SK-N-MC (cell line): ENCODE measurements at regions not wholly inside any gene's neighbourhood (a gene's known extent, or its start where the extent isn't known, plus 50 kb on each side); places are given as distances from the start of the nearest gene placed in this dataset.

ENCODE experiments used
- EZH2 ChIP-seq: fragments of 200-600 bp; sonication (generic); IDR thresholded peaks from one replicate; pipeline ENCODE4 v1.6.1; 2017; ENCODE audit warnings: antibody characterized with exemption
- POLR2AphosphoS5 ChIP-seq: IDR thresholded peaks from 2 replicates; pipeline ENCODE4 v1.6.1; 2012; ENCODE audit warnings: mild to moderate bottlenecking, low read depth, low read length, borderline replicate concordance

DNA sequence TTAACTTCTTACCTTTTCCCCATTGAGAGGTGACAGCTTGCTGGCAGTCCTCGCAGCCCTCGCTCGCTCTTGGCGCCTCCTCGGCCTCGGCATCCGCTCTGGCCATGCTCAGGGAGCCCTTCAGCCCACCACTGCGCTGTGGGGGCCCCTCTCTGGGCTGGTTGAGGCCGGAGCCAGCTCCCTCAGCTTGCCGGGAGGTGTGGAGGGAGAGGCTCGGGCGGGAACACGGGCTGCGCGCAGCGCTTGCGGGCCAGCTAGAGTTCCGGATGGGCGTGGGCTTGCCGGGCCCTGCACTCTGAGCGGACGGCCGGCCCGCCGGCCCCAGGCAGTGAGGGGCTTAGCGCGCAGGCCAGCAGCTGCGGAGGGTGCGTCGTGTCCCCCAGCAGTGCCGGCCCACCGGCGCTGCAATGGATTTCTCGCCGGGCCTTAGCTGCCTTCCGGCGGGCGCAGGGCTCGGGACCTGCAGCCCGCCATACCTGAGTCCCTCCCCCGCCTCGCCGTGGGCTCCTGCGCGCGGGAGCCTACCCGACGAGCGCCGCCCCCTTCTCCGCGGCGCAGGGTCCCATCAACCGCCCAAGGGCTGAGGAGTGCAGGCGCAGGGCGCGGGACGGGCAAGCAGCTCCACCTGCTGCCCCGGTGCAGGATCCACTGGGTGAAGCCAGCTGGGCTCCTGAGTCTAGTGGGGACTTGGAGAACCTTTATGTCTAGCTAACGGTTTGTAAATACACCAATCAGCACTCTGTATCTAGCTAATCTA lies 335.0 kb downstream of the CBLN2 start:
- TF ChIP-seq POLR2AphosphoS5: no peak
- TF ChIP-seq EZH2: no peak
